B cell (primary cell): ENCODE measurements at regions not wholly inside any gene's neighbourhood (a gene's known extent, or its start where the extent isn't known, plus 50 kb on each side); places are given as distances from the start of the nearest gene placed in this dataset.

ENCODE experiments used
- ATAC-seq: fragments of 200-7000 bp; cut with Tn5 transposase; one replicate; pipeline ENCODE4 v1.10.0; 2021; ENCODE audit warnings: low read depth, mild to moderate bottlenecking, moderate number of reproducible peaks, moderate library complexity
- CTCF ChIA-PET: fragments of 350-600 bp; sonication (Branson Sonifier 250); formaldehyde crosslinking; loops from one replicate; lab custom pipeline; 2021; ENCODE audit warnings: antibody characterized with exemption, inconsistent platforms; lab: Charles Lee
- POLR2A ChIA-PET: fragments of 350-600 bp; sonication (Branson Sonifier 250); formaldehyde crosslinking; loops from one replicate; lab custom pipeline; 2021; ENCODE audit warnings: antibody characterized with exemption; lab: Charles Lee
- DNase-seq: peaks from one replicate; pipeline ENCODE4 v3.0.0; 2013
- H2AFZ ChIP-seq: 2 replicates; pipeline ENCODE4 v1.6.1; 2012; ENCODE audit warnings: mild to moderate bottlenecking, low read depth, low read length; ENCODE audit not compliant: insufficient read depth, poor library complexity, severe bottlenecking
- H3K27ac ChIP-seq, 2 donors: 1 replicate in 1 of 2; 2 replicates in 1 of 2; pipeline ENCODE4 v1.5.1; 2012 to 2013; ENCODE audit warnings: low read length in 2 of 2, mild to moderate bottlenecking in 2 of 2, moderate library complexity in 1 of 2
- H3K27me3 ChIP-seq, 4 experiments: fragments of 200-600 bp in 1 of 4; sonication (generic) in 1 of 4; replicated peaks in 1 of 4; 1 replicate in 2 of 4; 2 replicates in 2 of 4; pipeline versions ENCODE4 v1.6.1 to v1.7.0; 2013 to 2016; ENCODE audit warnings: low read length in 3 of 4, mild to moderate bottlenecking in 2 of 4, mixed read lengths in 1 of 4, moderate library complexity in 1 of 4; ENCODE audit not compliant: insufficient read depth in 4 of 4, control insufficient read depth in 3 of 4; ENCODE audit errors: control extremely low read depth in 1 of 4
- H3K36me3 ChIP-seq, 2 experiments: replicated peaks in 1 of 2; 1 replicate in 1 of 2; 2 replicates in 1 of 2; pipeline versions ENCODE4 v1.6.1 to v1.7.1; 2013; ENCODE audit warnings: low read length in 1 of 2; ENCODE audit not compliant: insufficient read depth in 2 of 2, control insufficient read depth in 1 of 2; ENCODE audit errors: control extremely low read depth in 1 of 2, extremely low read depth in 1 of 2
- H3K4me1 ChIP-seq, 2 donors: fragments of 200-600 bp in 1 of 2; sonication (generic) in 1 of 2; 1 replicate in 1 of 2; 2 replicates in 1 of 2; pipeline versions ENCODE4 v1.5.1 to v1.6.1; 2013 to 2017; ENCODE audit warnings: low read length in 2 of 2; ENCODE audit not compliant: control insufficient read depth in 2 of 2, insufficient read depth in 2 of 2
- H3K4me2 ChIP-seq: replicated peaks from 2 replicates; pipeline ENCODE3; 2012; ENCODE audit warnings: mild to moderate bottlenecking, low read depth, low read length; ENCODE audit not compliant: poor library complexity, severe bottlenecking
- H3K4me3 ChIP-seq, 5 experiments: fragments of 200-600 bp in 1 of 5; sonication (generic) in 1 of 5; 1 replicate in 3 of 5; 2 replicates in 2 of 5; pipeline versions ENCODE4 v1.5.1 to v1.7.0; 2011 to 2016; ENCODE audit warnings: low read length in 4 of 5, mild to moderate bottlenecking in 4 of 5, low read depth in 2 of 5, control low read depth in 1 of 5, moderate library complexity in 1 of 5; ENCODE audit not compliant: insufficient read depth in 1 of 5; ENCODE audit errors: control extremely low read depth in 1 of 5, extremely low read depth in 1 of 5
- H3K79me2 ChIP-seq: fragments of 200-600 bp; sonication (generic); one replicate; pipeline ENCODE4 v1.6.0; 2016; ENCODE audit warnings: low read length; ENCODE audit not compliant: control insufficient read depth, insufficient read depth
- H3K9ac ChIP-seq: fragments of 200-600 bp; sonication (generic); 2 replicates; pipeline ENCODE4 v1.6.1; 2017; ENCODE audit warnings: mild to moderate bottlenecking, low read length, moderate library complexity
- H3K9me3 ChIP-seq, 3 donors: one replicate each; pipeline versions ENCODE4 v1.6.1 to v1.7.1; 2013; ENCODE audit warnings: low read length in 2 of 3; ENCODE audit not compliant: control insufficient read depth in 2 of 3, insufficient read depth in 1 of 3; ENCODE audit errors: control extremely low read depth in 1 of 3
- H4K20me1 ChIP-seq: 2 replicates; pipeline ENCODE4 v1.6.0; 2012; ENCODE audit warnings: mild to moderate bottlenecking, low read length; ENCODE audit not compliant: insufficient read depth, control insufficient read depth, poor library complexity, severe bottlenecking
- H3K27ac Mint-ChIP-seq: one replicate; pipeline ENCODE4 v1.8.0; 2021; ENCODE audit warnings: mixed read lengths
- H3K27me3 Mint-ChIP-seq: one replicate; pipeline ENCODE4 v1.8.0; 2021; ENCODE audit warnings: mixed read lengths
- H3K4me1 Mint-ChIP-seq: one replicate; pipeline ENCODE4 v1.8.0; 2021; ENCODE audit warnings: mixed read lengths
- H3K4me3 Mint-ChIP-seq: one replicate; pipeline ENCODE4 v1.8.0; 2021; ENCODE audit warnings: mixed read lengths
- H3K9me3 Mint-ChIP-seq: one replicate; pipeline ENCODE4 v1.8.0; 2022; ENCODE audit warnings: mixed read lengths; ENCODE audit not compliant: insufficient read depth
- CTCF ChIP-seq: fragments of 200-600 bp; IDR thresholded peaks from one replicate; pipeline ENCODE4 v1.8.0; 2022; ENCODE audit warnings: antibody characterized with exemption, mild to moderate bottlenecking
- EZH2 ChIP-seq: IDR thresholded peaks from 2 replicates; pipeline ENCODE4 v1.6.1; 2012; ENCODE audit warnings: borderline replicate concordance, low read depth, mild to moderate bottlenecking, moderate library complexity, low read length; ENCODE audit not compliant: insufficient read depth, poor library complexity, severe bottlenecking
- WGBS: methylation state at CpG from one replicate; pipeline ENCODE4 v1.1.5; 2013; ENCODE audit warnings: missing lambda C conversion rate; ENCODE audit not compliant: insufficient coverage; 5-methylcytosine and 5-hydroxymethylcytosine counted together
- intact Hi-C: fragments of 100-400 bp; cut with micrococcal nuclease; formaldehyde crosslinking; loops from one replicate; pipeline ENCODE4 v1.10.0; 2022

GRCh38 chr13:69485991-69486592, 621.5 kb upstream of the ATXN8OS start:
- POLR2A ChIA-PET, result no interaction called here
- Mint-ChIP-seq H3K4me1 (no peaks in the 10 kb centered on the region), H3K27ac (no peak overlapping the region), H3K9me3 (peaks cover 8% of the 10 kb centered on the region), H3K4me3 (no peak overlapping the region), H3K27me3 (no peaks in the 10 kb centered on the region)
- no peaks in the 10 kb centered on the region for H3K27me3 ChIP-seq
- ATAC-seq (no peak), DNase-seq (no peak)
- WGBS, result no CpG with 5 or more reads among the region's 4 CpGs
- CTCF ChIA-PET, result no interaction called here
- H3K4me1 ChIP-seq, result no peaks in the 10 kb centered on the region
- no peaks in the 10 kb centered on the region for H3K79me2 ChIP-seq
- peaks cover 0 to 6% (median 2%) of the 10 kb centered on the region in 3 donors for H3K9me3 ChIP-seq
- no peak overlapping the region for H2AFZ ChIP-seq
- no peaks in the 10 kb centered on the region for H4K20me1 ChIP-seq
- no peaks in the 10 kb centered on the region for H3K36me3 ChIP-seq
- H3K4me2 ChIP-seq, result no peak overlapping the region
- intact Hi-C loops, result no loop called here
- no peak overlapping the region for H3K4me3 ChIP-seq
- no peak overlapping the region for H3K27ac ChIP-seq
- TF ChIP-seq EZH2, result no peak
- TF ChIP-seq CTCF, result no peak
- no peak overlapping the region for H3K9ac ChIP-seq

GRCh38 chr13:69477451-69477850, 630.2 kb upstream of the ATXN8OS start:
- H3K9me3 Mint-ChIP-seq, result peaks cover 7% of the 10 kb centered on the region

More at GRCh38 chr13:69477451-69477850, 630.2 kb upstream of the ATXN8OS start:
- Histone ChIP-seq H3K4me2 (no peak overlapping the region), H4K20me1 (no peaks in the 10 kb centered on the region), H3K27ac (no peak overlapping the region), H3K9me3 (peaks cover 0 to 1% (median 0%) of the 10 kb centered on the region in 3 donors), H3K79me2 (no peaks in the 10 kb centered on the region), H2AFZ (no peak overlapping the region), H3K27me3 (no peaks in the 10 kb centered on the region), H3K36me3 (no peaks in the 10 kb centered on the region), H3K4me3 (no peak overlapping the region), H3K9ac (no peak overlapping the region), H3K4me1 (no peaks in the 10 kb centered on the region)
- intact Hi-C loops, result no loop called here
- DNase-seq (no peak), ATAC-seq (no peak)
- TF ChIP-seq CTCF (no peak), EZH2 (no peak)
- no peak overlapping the region for H3K4me3 Mint-ChIP-seq
- CTCF ChIA-PET, result no interaction called here
- no peak overlapping the region for H3K27ac Mint-ChIP-seq
- POLR2A ChIA-PET, result no interaction called here
- H3K4me1 Mint-ChIP-seq, result no peaks in the 10 kb centered on the region
- no peaks in the 10 kb centered on the region for H3K27me3 Mint-ChIP-seq
